Fibroblast of lung (primary cell): ENCODE measurements at regions not wholly inside any gene's neighbourhood (a gene's known extent, or its start where the extent isn't known, plus 50 kb on each side); places are given as distances from the start of the nearest gene placed in this dataset.

ENCODE experiments used
- DNase-seq, 2 donors: peaks; one replicate each; pipeline versions ENCODE4 v3.0.0 to v3.0.0-alpha.2; 2010; ENCODE audit warnings: low read depth in 2 of 2
- H2AFZ ChIP-seq: 2 replicates; pipeline ENCODE4 v1.5.1; 2012; ENCODE audit warnings: low read length, control low read depth, inconsistent platforms
- H3K27ac ChIP-seq: 2 replicates; pipeline ENCODE4 v1.5.1; 2011; ENCODE audit warnings: low read length, control low read depth; ENCODE audit not compliant: insufficient read depth
- H3K27me3 ChIP-seq: 2 replicates; pipeline ENCODE4 v1.5.1; 2011; ENCODE audit warnings: mild to moderate bottlenecking, low read length; ENCODE audit not compliant: control insufficient read depth, insufficient read depth
- H3K36me3 ChIP-seq: 2 replicates; pipeline ENCODE4 v1.5.1; 2011; ENCODE audit warnings: low read length; ENCODE audit not compliant: control insufficient read depth, insufficient read depth
- H3K4me1 ChIP-seq: 2 replicates; pipeline ENCODE4 v1.5.1; 2011; ENCODE audit warnings: low read length; ENCODE audit not compliant: control insufficient read depth, insufficient read depth; ENCODE audit errors: extremely low read depth
- H3K4me2 ChIP-seq: 2 replicates; pipeline ENCODE4 v1.5.1; 2011; ENCODE audit warnings: low read length, control low read depth; ENCODE audit not compliant: insufficient read depth; ENCODE audit errors: extremely low read depth
- H3K4me3 ChIP-seq, 4 experiments: fragments of 200-600 bp in 1 of 4; sonication (generic) in 1 of 4; replicated peaks in 1 of 4; 2 replicates each; pipeline ENCODE4 v1.5.1; 2011 to 2016; ENCODE audit warnings: low read length in 4 of 4, low read depth in 3 of 4, mild to moderate bottlenecking in 3 of 4, control low read depth in 2 of 4, inconsistent platforms in 1 of 4, mixed read lengths in 1 of 4; ENCODE audit not compliant: insufficient read depth in 1 of 4; ENCODE audit errors: control extremely low read depth in 1 of 4
- H3K79me2 ChIP-seq: 2 replicates; pipeline ENCODE4 v1.5.1; 2012; ENCODE audit warnings: mild to moderate bottlenecking, low read length, inconsistent platforms; ENCODE audit not compliant: control insufficient read depth, insufficient read depth
- H3K9ac ChIP-seq: 2 replicates; pipeline ENCODE4 v1.5.1; 2011; ENCODE audit warnings: mild to moderate bottlenecking, low read length, control low read depth; ENCODE audit not compliant: insufficient read depth
- H3K9me3 ChIP-seq: 2 replicates; pipeline ENCODE4 v1.5.1; 2012; ENCODE audit warnings: low read depth, low read length; ENCODE audit not compliant: control insufficient read depth, insufficient read depth
- H4K20me1 ChIP-seq: 2 replicates; pipeline ENCODE4 v1.5.1; 2011; ENCODE audit warnings: low read length; ENCODE audit not compliant: control insufficient read depth, insufficient read depth; ENCODE audit errors: extremely low read depth
- EZH2 ChIP-seq: IDR thresholded peaks from 2 replicates; pipeline ENCODE4 v1.5.1; 2012; ENCODE audit warnings: low read length, control low read depth, mild to moderate bottlenecking; ENCODE audit errors: missing control alignments
- TF ChIP-seq, protein P1 (sequence below), 2 donors: IDR thresholded peaks in 1 of 2; conservative IDR thresholded peaks in 1 of 2; 1 replicate in 1 of 2; 2 replicates in 1 of 2; pipeline ENCODE4 v1.5.1; 2011 to 2012; ENCODE audit warnings: low read length in 2 of 2, control low read depth in 1 of 2, inconsistent platforms in 1 of 2, low read depth in 1 of 2, mild to moderate bottlenecking in 1 of 2

DNA sequence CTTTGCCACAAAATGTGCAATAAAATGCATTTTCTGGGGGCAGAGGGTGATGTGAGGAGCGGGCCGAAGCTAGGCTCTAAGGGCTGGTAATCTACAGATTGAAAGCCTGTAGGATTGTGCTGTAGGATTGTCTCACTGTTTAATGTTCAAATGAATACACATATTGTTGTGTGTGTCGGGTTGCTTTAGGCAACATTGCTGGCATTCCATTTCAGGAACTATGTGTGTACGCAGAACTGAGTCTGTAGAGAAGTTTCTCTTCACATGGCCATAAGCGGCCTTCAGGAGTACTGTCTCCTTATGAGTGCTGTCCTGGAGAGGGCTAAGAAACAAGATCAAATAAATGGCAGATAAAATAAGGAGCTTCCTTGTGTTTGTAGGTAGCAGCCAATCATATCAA is 540.2 kb downstream of the GATA3 start:
- no peaks in the 10 kb centered on the region for H3K27me3 ChIP-seq
- H2AFZ ChIP-seq = no peak overlapping the region
- no peaks in the 10 kb centered on the region for H3K36me3 ChIP-seq
- H3K4me2 ChIP-seq = no peak overlapping the region
- no peaks in the 10 kb centered on the region for H3K9me3 ChIP-seq
- no peaks in the 10 kb centered on the region for H4K20me1 ChIP-seq
- no peak overlapping the region for H3K9ac ChIP-seq
- H3K4me1 ChIP-seq = no peaks in the 10 kb centered on the region
- no peaks in the 10 kb centered on the region for H3K79me2 ChIP-seq
- no peak overlapping the region for H3K4me3 ChIP-seq
- TF ChIP-seq EZH2 = no peak
- TF ChIP-seq, protein P1, sequence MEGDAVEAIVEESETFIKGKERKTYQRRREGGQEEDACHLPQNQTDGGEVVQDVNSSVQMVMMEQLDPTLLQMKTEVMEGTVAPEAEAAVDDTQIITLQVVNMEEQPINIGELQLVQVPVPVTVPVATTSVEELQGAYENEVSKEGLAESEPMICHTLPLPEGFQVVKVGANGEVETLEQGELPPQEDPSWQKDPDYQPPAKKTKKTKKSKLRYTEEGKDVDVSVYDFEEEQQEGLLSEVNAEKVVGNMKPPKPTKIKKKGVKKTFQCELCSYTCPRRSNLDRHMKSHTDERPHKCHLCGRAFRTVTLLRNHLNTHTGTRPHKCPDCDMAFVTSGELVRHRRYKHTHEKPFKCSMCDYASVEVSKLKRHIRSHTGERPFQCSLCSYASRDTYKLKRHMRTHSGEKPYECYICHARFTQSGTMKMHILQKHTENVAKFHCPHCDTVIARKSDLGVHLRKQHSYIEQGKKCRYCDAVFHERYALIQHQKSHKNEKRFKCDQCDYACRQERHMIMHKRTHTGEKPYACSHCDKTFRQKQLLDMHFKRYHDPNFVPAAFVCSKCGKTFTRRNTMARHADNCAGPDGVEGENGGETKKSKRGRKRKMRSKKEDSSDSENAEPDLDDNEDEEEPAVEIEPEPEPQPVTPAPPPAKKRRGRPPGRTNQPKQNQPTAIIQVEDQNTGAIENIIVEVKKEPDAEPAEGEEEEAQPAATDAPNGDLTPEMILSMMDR (conservative IDR thresholded peaks at IDR 0.05 in 1 of 2, IDR thresholded peaks at IDR 0.05 in 1 of 2; ENCODE audit: low read depth in 1 of 2, low read length in 2 of 2) = no peak
- DNase-seq = no peak
- H3K27ac ChIP-seq = no peak overlapping the region

GRCh38 chr10:8595140-8595539 is 540.7 kb downstream of the GATA3 start:
- H3K4me3 ChIP-seq = no peak overlapping the region
- no peaks in the 10 kb centered on the region for H4K20me1 ChIP-seq
- DNase-seq = no peak
- H3K4me1 ChIP-seq = no peaks in the 10 kb centered on the region
- no peak overlapping the region for H3K9ac ChIP-seq
- no peaks in the 10 kb centered on the region for H3K79me2 ChIP-seq
- no peak overlapping the region for H3K27ac ChIP-seq
- no peak overlapping the region for H3K4me2 ChIP-seq
- H3K9me3 ChIP-seq = no peaks in the 10 kb centered on the region
- TF ChIP-seq EZH2 = no peak
- TF ChIP-seq, protein P1 (conservative IDR thresholded peaks at IDR 0.05 in 1 of 2, IDR thresholded peaks at IDR 0.05 in 1 of 2; ENCODE audit: low read depth in 1 of 2, low read length in 2 of 2) = no peak
- no peak overlapping the region for H2AFZ ChIP-seq
- no peaks in the 10 kb centered on the region for H3K27me3 ChIP-seq
- no peaks in the 10 kb centered on the region for H3K36me3 ChIP-seq

GRCh38 chr10:8596929-8597472 is 542.5 kb downstream of the GATA3 start:
- no peaks in the 10 kb centered on the region for H3K27me3 ChIP-seq
- no peaks in the 10 kb centered on the region for H4K20me1 ChIP-seq
- H3K9ac ChIP-seq = no peak overlapping the region
- H3K36me3 ChIP-seq = no peaks in the 10 kb centered on the region
- H3K27ac ChIP-seq = no peak overlapping the region
- no peak overlapping the region for H3K4me3 ChIP-seq
- H3K4me1 ChIP-seq = no peaks in the 10 kb centered on the region
- H3K79me2 ChIP-seq = no peaks in the 10 kb centered on the region
- no peak overlapping the region for H3K4me2 ChIP-seq
- no peaks in the 10 kb centered on the region for H3K9me3 ChIP-seq
- DNase-seq = peak in 1 of 2 donors; percentile 14
- H2AFZ ChIP-seq = no peak overlapping the region
- TF ChIP-seq, protein P1 (conservative IDR thresholded peaks at IDR 0.05 in 1 of 2, IDR thresholded peaks at IDR 0.05 in 1 of 2; ENCODE audit: low read depth in 1 of 2, low read length in 2 of 2) = no peak
- TF ChIP-seq EZH2 = no peak
